Fibroblast of lung (primary cell): ENCODE measurements at regions not wholly inside any gene's neighbourhood (a gene's known extent, or its start where the extent isn't known, plus 50 kb on each side); places are given as distances from the start of the nearest gene placed in this dataset.

ENCODE experiments used
- DNase-seq, 2 donors: peaks; one replicate each; pipeline versions ENCODE4 v3.0.0 to v3.0.0-alpha.2; 2010; ENCODE audit warnings: low read depth in 2 of 2
- H2AFZ ChIP-seq: 2 replicates; pipeline ENCODE4 v1.5.1; 2012; ENCODE audit warnings: low read length, control low read depth, inconsistent platforms
- H3K27ac ChIP-seq: 2 replicates; pipeline ENCODE4 v1.5.1; 2011; ENCODE audit warnings: low read length, control low read depth; ENCODE audit not compliant: insufficient read depth
- H3K27me3 ChIP-seq: 2 replicates; pipeline ENCODE4 v1.5.1; 2011; ENCODE audit warnings: mild to moderate bottlenecking, low read length; ENCODE audit not compliant: control insufficient read depth, insufficient read depth
- H3K36me3 ChIP-seq: 2 replicates; pipeline ENCODE4 v1.5.1; 2011; ENCODE audit warnings: low read length; ENCODE audit not compliant: control insufficient read depth, insufficient read depth
- H3K4me1 ChIP-seq: 2 replicates; pipeline ENCODE4 v1.5.1; 2011; ENCODE audit warnings: low read length; ENCODE audit not compliant: control insufficient read depth, insufficient read depth; ENCODE audit errors: extremely low read depth
- H3K4me2 ChIP-seq: 2 replicates; pipeline ENCODE4 v1.5.1; 2011; ENCODE audit warnings: low read length, control low read depth; ENCODE audit not compliant: insufficient read depth; ENCODE audit errors: extremely low read depth
- H3K4me3 ChIP-seq, 4 experiments: fragments of 200-600 bp in 1 of 4; sonication (generic) in 1 of 4; replicated peaks in 1 of 4; 2 replicates each; pipeline ENCODE4 v1.5.1; 2011 to 2016; ENCODE audit warnings: low read length in 4 of 4, low read depth in 3 of 4, mild to moderate bottlenecking in 3 of 4, control low read depth in 2 of 4, inconsistent platforms in 1 of 4, mixed read lengths in 1 of 4; ENCODE audit not compliant: insufficient read depth in 1 of 4; ENCODE audit errors: control extremely low read depth in 1 of 4
- H3K79me2 ChIP-seq: 2 replicates; pipeline ENCODE4 v1.5.1; 2012; ENCODE audit warnings: mild to moderate bottlenecking, low read length, inconsistent platforms; ENCODE audit not compliant: control insufficient read depth, insufficient read depth
- H3K9ac ChIP-seq: 2 replicates; pipeline ENCODE4 v1.5.1; 2011; ENCODE audit warnings: mild to moderate bottlenecking, low read length, control low read depth; ENCODE audit not compliant: insufficient read depth
- H3K9me3 ChIP-seq: 2 replicates; pipeline ENCODE4 v1.5.1; 2012; ENCODE audit warnings: low read depth, low read length; ENCODE audit not compliant: control insufficient read depth, insufficient read depth
- H4K20me1 ChIP-seq: 2 replicates; pipeline ENCODE4 v1.5.1; 2011; ENCODE audit warnings: low read length; ENCODE audit not compliant: control insufficient read depth, insufficient read depth; ENCODE audit errors: extremely low read depth
- EZH2 ChIP-seq: IDR thresholded peaks from 2 replicates; pipeline ENCODE4 v1.5.1; 2012; ENCODE audit warnings: low read length, control low read depth, mild to moderate bottlenecking; ENCODE audit errors: missing control alignments
- TF ChIP-seq, protein P1 (sequence below), 2 donors: IDR thresholded peaks in 1 of 2; conservative IDR thresholded peaks in 1 of 2; 1 replicate in 1 of 2; 2 replicates in 1 of 2; pipeline ENCODE4 v1.5.1; 2011 to 2012; ENCODE audit warnings: low read length in 2 of 2, control low read depth in 1 of 2, inconsistent platforms in 1 of 2, low read depth in 1 of 2, mild to moderate bottlenecking in 1 of 2

DNA sequence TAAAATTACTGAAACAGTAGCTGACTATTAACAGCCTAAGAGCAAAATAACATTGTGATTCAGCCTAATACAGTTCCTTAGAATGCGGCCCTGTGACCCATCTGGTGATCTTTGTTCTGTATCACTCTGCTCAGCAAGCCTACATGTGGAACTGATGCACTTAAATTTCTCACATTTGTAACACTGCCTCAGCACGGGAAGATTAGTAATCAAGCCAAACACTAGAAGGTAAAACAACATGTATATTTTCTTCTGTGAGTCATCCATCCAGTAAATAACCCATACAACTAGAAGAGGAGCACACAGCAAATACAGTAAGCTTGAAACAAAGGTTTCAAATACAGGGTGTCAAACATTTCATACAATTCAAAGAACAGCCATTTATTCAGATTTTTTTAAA is 189.7 kb upstream of the NOX3 start:
- no peaks in the 10 kb centered on the region for H3K27me3 ChIP-seq
- no peaks in the 10 kb centered on the region for H3K4me1 ChIP-seq
- no peak overlapping the region for H3K27ac ChIP-seq
- no peaks in the 10 kb centered on the region for H3K36me3 ChIP-seq
- H3K9ac ChIP-seq: no peak overlapping the region
- H3K79me2 ChIP-seq: no peaks in the 10 kb centered on the region
- no peak overlapping the region for H2AFZ ChIP-seq
- peak; percentile 2 to 17 for DNase-seq
- no peak overlapping the region for H3K4me2 ChIP-seq
- H4K20me1 ChIP-seq: no peaks in the 10 kb centered on the region
- TF ChIP-seq, protein P1, sequence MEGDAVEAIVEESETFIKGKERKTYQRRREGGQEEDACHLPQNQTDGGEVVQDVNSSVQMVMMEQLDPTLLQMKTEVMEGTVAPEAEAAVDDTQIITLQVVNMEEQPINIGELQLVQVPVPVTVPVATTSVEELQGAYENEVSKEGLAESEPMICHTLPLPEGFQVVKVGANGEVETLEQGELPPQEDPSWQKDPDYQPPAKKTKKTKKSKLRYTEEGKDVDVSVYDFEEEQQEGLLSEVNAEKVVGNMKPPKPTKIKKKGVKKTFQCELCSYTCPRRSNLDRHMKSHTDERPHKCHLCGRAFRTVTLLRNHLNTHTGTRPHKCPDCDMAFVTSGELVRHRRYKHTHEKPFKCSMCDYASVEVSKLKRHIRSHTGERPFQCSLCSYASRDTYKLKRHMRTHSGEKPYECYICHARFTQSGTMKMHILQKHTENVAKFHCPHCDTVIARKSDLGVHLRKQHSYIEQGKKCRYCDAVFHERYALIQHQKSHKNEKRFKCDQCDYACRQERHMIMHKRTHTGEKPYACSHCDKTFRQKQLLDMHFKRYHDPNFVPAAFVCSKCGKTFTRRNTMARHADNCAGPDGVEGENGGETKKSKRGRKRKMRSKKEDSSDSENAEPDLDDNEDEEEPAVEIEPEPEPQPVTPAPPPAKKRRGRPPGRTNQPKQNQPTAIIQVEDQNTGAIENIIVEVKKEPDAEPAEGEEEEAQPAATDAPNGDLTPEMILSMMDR (conservative IDR thresholded peaks at IDR 0.05 in 1 of 2, IDR thresholded peaks at IDR 0.05 in 1 of 2; ENCODE audit: low read depth in 1 of 2, low read length in 2 of 2): no peak
- TF ChIP-seq EZH2: no peak
- H3K4me3 ChIP-seq: no peak overlapping the region
- no peaks in the 10 kb centered on the region for H3K9me3 ChIP-seq

DNA sequence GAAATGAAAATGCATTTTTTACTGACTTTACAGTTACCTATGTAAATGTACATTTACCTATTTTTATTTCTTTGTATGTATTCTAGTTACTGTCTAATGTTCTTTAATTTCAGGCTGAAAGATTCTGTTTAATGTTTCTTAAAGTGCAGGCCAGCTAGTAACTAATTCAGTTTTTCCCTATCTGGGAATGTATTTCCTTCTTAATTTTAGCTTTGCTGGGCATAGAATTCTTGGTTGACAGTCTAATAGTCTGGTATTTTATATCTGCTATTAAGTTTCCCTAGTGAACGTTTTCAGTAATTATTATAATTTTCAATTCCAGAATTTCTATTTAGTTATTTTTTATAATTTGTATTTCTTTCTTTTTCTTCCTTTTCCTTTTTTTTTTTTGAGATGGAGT is 186.0 kb upstream of the NOX3 start:
- H2AFZ ChIP-seq: no peak overlapping the region
- DNase-seq: no peak
- H3K4me3 ChIP-seq: no peak overlapping the region
- no peaks in the 10 kb centered on the region for H3K9me3 ChIP-seq
- H3K27me3 ChIP-seq: no peaks in the 10 kb centered on the region
- no peaks in the 10 kb centered on the region for H3K36me3 ChIP-seq
- TF ChIP-seq EZH2: no peak
- no peaks in the 10 kb centered on the region for H4K20me1 ChIP-seq
- no peaks in the 10 kb centered on the region for H3K4me1 ChIP-seq
- H3K9ac ChIP-seq: no peak overlapping the region
- no peak overlapping the region for H3K27ac ChIP-seq
- no peaks in the 10 kb centered on the region for H3K79me2 ChIP-seq
- H3K4me2 ChIP-seq: no peak overlapping the region

DNA sequence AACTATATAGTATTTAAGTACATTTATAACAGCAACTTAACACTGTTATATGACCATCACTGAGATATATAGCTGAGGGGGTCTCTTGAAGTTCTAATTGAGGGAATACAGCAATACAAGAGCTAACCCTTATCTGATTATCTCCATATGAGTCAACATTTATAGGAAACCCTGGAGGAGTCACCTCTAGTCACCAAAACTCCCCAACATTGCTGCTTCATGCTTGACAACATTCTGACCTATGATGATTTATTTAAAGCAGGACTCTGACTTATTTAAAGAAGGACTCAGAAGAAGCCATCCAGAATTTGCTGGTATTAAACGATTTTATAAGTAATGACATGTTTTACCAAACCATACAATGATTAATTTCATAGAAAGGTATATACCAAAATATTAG is 182.6 kb upstream of the NOX3 start:
- Histone ChIP-seq H2AFZ (no peak overlapping the region), H3K79me2 (no peaks in the 10 kb centered on the region), H3K9me3 (no peaks in the 10 kb centered on the region), H3K4me3 (no peak overlapping the region), H3K4me1 (no peaks in the 10 kb centered on the region), H3K9ac (no peak overlapping the region), H3K36me3 (no peaks in the 10 kb centered on the region), H3K27me3 (no peaks in the 10 kb centered on the region), H3K27ac (no peak overlapping the region), H4K20me1 (no peaks in the 10 kb centered on the region), H3K4me2 (no peak overlapping the region)
- DNase-seq: no peak
- TF ChIP-seq, protein P1 (conservative IDR thresholded peaks at IDR 0.05 in 1 of 2, IDR thresholded peaks at IDR 0.05 in 1 of 2; ENCODE audit: low read depth in 1 of 2, low read length in 2 of 2): no peak
- TF ChIP-seq EZH2: no peak
